Mesendoderm (in vitro differentiated cells): ENCODE measurements at regions not wholly inside any gene's neighbourhood (a gene's known extent, or its start where the extent isn't known, plus 50 kb on each side); places are given as distances from the start of the nearest gene placed in this dataset.

Experiments
- DNase-seq: peaks from one replicate; pipeline ENCODE4 v3.0.0; 2013
- H2AK5ac ChIP-seq: 2 replicates; pipeline ENCODE4 v1.6.1; 2013; ENCODE audit warnings: low read length, inconsistent platforms
- H2BK120ac ChIP-seq: 2 replicates; pipeline ENCODE4 v1.6.1; 2013; ENCODE audit warnings: low read depth, mild to moderate bottlenecking, low read length, moderate library complexity, mixed read lengths
- H2BK15ac ChIP-seq: replicated peaks from 2 replicates; pipeline ENCODE4 v1.6.1; 2013; ENCODE audit warnings: low read depth, mild to moderate bottlenecking, moderate library complexity
- H2BK5ac ChIP-seq: 2 replicates; pipeline ENCODE4 v1.6.1; 2013; ENCODE audit warnings: low read length, inconsistent platforms
- H3K18ac ChIP-seq: 2 replicates; pipeline ENCODE4 v1.6.1; 2013; ENCODE audit warnings: mild to moderate bottlenecking, low read length, mixed read lengths
- H3K23ac ChIP-seq: one replicate; pipeline ENCODE4 v1.6.1; 2013; ENCODE audit warnings: low read length
- H3K27ac ChIP-seq: 2 replicates; pipeline ENCODE4 v1.5.1; 2013; ENCODE audit warnings: low read depth, mild to moderate bottlenecking, inconsistent platforms, low read length, moderate library complexity
- H3K27me3 ChIP-seq: 2 replicates; pipeline ENCODE4 v1.6.1; 2013; ENCODE audit warnings: low read length, control low read depth, mild to moderate bottlenecking, inconsistent platforms; ENCODE audit not compliant: insufficient read depth, poor library complexity
- H3K36me3 ChIP-seq: 2 replicates; pipeline ENCODE4 v1.6.1; 2013; ENCODE audit warnings: low read length, inconsistent platforms; ENCODE audit not compliant: control insufficient read depth, insufficient read depth
- H3K4ac ChIP-seq: one replicate; pipeline ENCODE4 v1.6.1; 2013; ENCODE audit warnings: low read depth, mild to moderate bottlenecking, low read length, moderate library complexity
- H3K4me1 ChIP-seq: 2 replicates; pipeline ENCODE4 v1.6.1; 2013; ENCODE audit warnings: low read depth, low read length, inconsistent platforms; ENCODE audit not compliant: control insufficient read depth
- H3K4me2 ChIP-seq: 2 replicates; pipeline ENCODE4 v1.6.1; 2013; ENCODE audit warnings: low read length
- H3K4me3 ChIP-seq: 2 replicates; pipeline ENCODE4 v1.5.1; 2013; ENCODE audit warnings: mild to moderate bottlenecking, low read length
- H3K56ac ChIP-seq: one replicate; pipeline ENCODE4 v1.6.1; 2013; ENCODE audit warnings: low read length
- H3K79me1 ChIP-seq: 2 replicates; pipeline ENCODE4 v1.6.1; 2013; ENCODE audit warnings: low read length, inconsistent platforms
- H3K79me2 ChIP-seq: 2 replicates; pipeline ENCODE4 v1.6.1; 2013; ENCODE audit warnings: mild to moderate bottlenecking, low read length; ENCODE audit not compliant: control insufficient read depth, insufficient read depth
- H3K9ac ChIP-seq: 2 replicates; pipeline ENCODE4 v1.6.1; 2013; ENCODE audit warnings: low read length, inconsistent platforms
- H4K5ac ChIP-seq: one replicate; pipeline ENCODE4 v1.6.1; 2013; ENCODE audit warnings: low read length
- H4K8ac ChIP-seq: one replicate; pipeline ENCODE4 v1.6.1; 2013; ENCODE audit warnings: low read depth, mild to moderate bottlenecking, control low read depth, low read length, moderate library complexity
- WGBS: extraction: QIAGEN DNeasy Blood & Tissue Kit; methylation state at CpG from one replicate; pipeline ENCODE4 v1.1.7; 2013; ENCODE audit warnings: low lambda C conversion rate, missing lambda C conversion rate; ENCODE audit not compliant: insufficient coverage; ENCODE audit errors: extremely low coverage; 5-methylcytosine and 5-hydroxymethylcytosine counted together

GRCh38 chr11:127629200-127629599, 628.6 kb upstream of the KIRREL3 start:
- H4K5ac ChIP-seq, result no peak overlapping the region
- H3K4me3 ChIP-seq, result no peak overlapping the region
- H3K36me3 ChIP-seq, result no peaks in the 10 kb centered on the region
- no peaks in the 10 kb centered on the region for H3K27me3 ChIP-seq
- no peak overlapping the region for H3K27ac ChIP-seq
- peak overlapping the region; percentile 28 for H2BK120ac ChIP-seq
- H3K4me1 ChIP-seq, result no peaks in the 10 kb centered on the region
- no CpG with 5 or more reads among the region's 3 CpGs for WGBS
- no peak overlapping the region for H2BK15ac ChIP-seq
- no peak overlapping the region for H3K4me2 ChIP-seq
- no peaks in the 10 kb centered on the region for H3K79me1 ChIP-seq
- H3K4ac ChIP-seq, result no peak overlapping the region
- no peak for DNase-seq
- H2BK5ac ChIP-seq, result no peak overlapping the region
- no peaks in the 10 kb centered on the region for H3K79me2 ChIP-seq
- no peak overlapping the region for H3K18ac ChIP-seq
- no peak overlapping the region for H3K23ac ChIP-seq
- no peak overlapping the region for H2AK5ac ChIP-seq
- H3K56ac ChIP-seq, result no peak overlapping the region
- no peak overlapping the region for H4K8ac ChIP-seq
- H3K9ac ChIP-seq, result no peak overlapping the region

DNA sequence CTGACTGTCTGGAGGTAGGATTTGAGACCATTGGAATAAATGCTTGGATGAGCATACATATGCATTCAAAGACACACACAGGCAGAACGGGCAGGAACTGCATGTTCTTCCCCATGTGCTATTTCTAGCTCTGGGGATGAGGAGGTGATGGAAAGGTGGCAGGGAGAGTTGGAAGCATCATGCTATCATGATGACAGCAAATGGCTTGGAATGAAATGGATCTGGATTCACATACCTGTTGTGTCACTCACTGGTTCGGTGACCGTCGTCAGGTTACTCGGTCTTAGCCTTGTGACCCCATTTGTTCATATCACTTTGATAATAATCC, 627.9 kb upstream of the KIRREL3 start:
- H3K9ac ChIP-seq, result no peak overlapping the region
- no peak overlapping the region for H2BK15ac ChIP-seq
- DNase-seq, result no peak
- no peak overlapping the region for H4K8ac ChIP-seq
- no peak overlapping the region for H3K4me3 ChIP-seq
- H2BK120ac ChIP-seq, result no peak overlapping the region
- H3K4me1 ChIP-seq, result no peaks in the 10 kb centered on the region
- no peak overlapping the region for H4K5ac ChIP-seq
- no CpG with 5 or more reads among the region's 5 CpGs for WGBS
- H3K79me2 ChIP-seq, result no peaks in the 10 kb centered on the region
- H3K56ac ChIP-seq, result no peak overlapping the region
- no peaks in the 10 kb centered on the region for H3K79me1 ChIP-seq
- no peaks in the 10 kb centered on the region for H3K36me3 ChIP-seq
- no peak overlapping the region for H3K4ac ChIP-seq
- no peaks in the 10 kb centered on the region for H3K27me3 ChIP-seq
- no peak overlapping the region for H2BK5ac ChIP-seq
- peak overlapping the region; percentile 53 for H2AK5ac ChIP-seq
- H3K18ac ChIP-seq, result no peak overlapping the region
- no peak overlapping the region for H3K27ac ChIP-seq
- no peak overlapping the region for H3K4me2 ChIP-seq
- H3K23ac ChIP-seq, result no peak overlapping the region

GRCh38 chr11:127627629-127628457, 627.3 kb upstream of the KIRREL3 start:
- Histone ChIP-seq H3K23ac (no peak overlapping the region), H3K4me3 (no peak overlapping the region), H3K4me2 (no peak overlapping the region), H3K18ac (no peak overlapping the region), H2BK15ac (no peak overlapping the region), H3K27ac (no peak overlapping the region), H3K9ac (no peak overlapping the region), H3K79me1 (no peaks in the 10 kb centered on the region), H3K4ac (no peak overlapping the region), H4K8ac (no peak overlapping the region), H2BK5ac (no peak overlapping the region), H3K4me1 (no peaks in the 10 kb centered on the region), H3K36me3 (no peaks in the 10 kb centered on the region), H2BK120ac (no peak overlapping the region), H4K5ac (no peak overlapping the region), H2AK5ac (no peak overlapping the region), H3K27me3 (no peaks in the 10 kb centered on the region), H3K79me2 (no peaks in the 10 kb centered on the region), H3K56ac (no peak overlapping the region)
- WGBS, result no CpG with 5 or more reads among the region's 12 CpGs
- peak; percentile 18 for DNase-seq

DNA sequence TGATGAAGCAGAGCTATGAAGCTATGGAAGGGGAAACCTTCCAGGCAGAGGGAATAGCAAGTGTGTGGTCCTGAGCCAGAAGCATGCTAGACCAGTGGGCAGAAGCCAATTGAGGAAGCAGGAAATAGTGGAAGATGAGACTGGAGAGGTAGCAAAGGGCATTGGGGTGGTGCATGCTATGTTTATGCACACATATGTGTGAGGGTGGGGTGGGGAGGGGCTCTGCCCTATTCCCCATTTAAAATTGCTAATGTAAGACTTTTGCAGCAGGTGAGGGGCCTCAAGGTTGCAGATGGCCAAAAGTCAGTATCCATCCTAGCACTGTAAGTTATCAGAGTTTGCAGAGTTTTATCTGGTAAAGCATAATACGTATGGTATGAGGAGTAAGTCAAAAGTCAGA, 626.6 kb upstream of the KIRREL3 start:
- no CpG with 5 or more reads among the region's 1 CpG for WGBS
- Histone ChIP-seq H3K79me1 (no peaks in the 10 kb centered on the region), H3K4me3 (no peak overlapping the region), H3K9ac (no peak overlapping the region), H3K79me2 (no peaks in the 10 kb centered on the region), H3K56ac (no peak overlapping the region), H2BK120ac (no peak overlapping the region), H3K23ac (no peak overlapping the region), H3K4ac (no peak overlapping the region), H4K8ac (no peak overlapping the region), H3K27ac (no peak overlapping the region), H3K4me2 (no peak overlapping the region), H3K27me3 (no peaks in the 10 kb centered on the region), H4K5ac (no peak overlapping the region), H3K4me1 (no peaks in the 10 kb centered on the region), H2BK5ac (no peak overlapping the region), H3K18ac (no peak overlapping the region), H2AK5ac (no peak overlapping the region), H2BK15ac (no peak overlapping the region), H3K36me3 (no peaks in the 10 kb centered on the region)
- DNase-seq, result no peak

GRCh38 chr11:127625402-127625801, 624.8 kb upstream of the KIRREL3 start:
- Histone ChIP-seq H2BK120ac (no peak overlapping the region), H3K9ac (no peak overlapping the region), H3K4me3 (no peak overlapping the region), H2BK5ac (no peak overlapping the region), H2AK5ac (no peak overlapping the region), H3K27me3 (no peaks in the 10 kb centered on the region), H3K56ac (no peak overlapping the region), H3K79me1 (no peaks in the 10 kb centered on the region), H4K5ac (no peak overlapping the region), H2BK15ac (no peak overlapping the region), H4K8ac (no peak overlapping the region), H3K36me3 (no peaks in the 10 kb centered on the region), H3K4me2 (no peak overlapping the region), H3K18ac (no peak overlapping the region), H3K79me2 (no peaks in the 10 kb centered on the region), H3K27ac (no peak overlapping the region), H3K4me1 (no peaks in the 10 kb centered on the region), H3K23ac (no peak overlapping the region), H3K4ac (no peak overlapping the region)
- DNase-seq, result no peak
- WGBS, result no CpG with 5 or more reads among the region's 3 CpGs

DNA sequence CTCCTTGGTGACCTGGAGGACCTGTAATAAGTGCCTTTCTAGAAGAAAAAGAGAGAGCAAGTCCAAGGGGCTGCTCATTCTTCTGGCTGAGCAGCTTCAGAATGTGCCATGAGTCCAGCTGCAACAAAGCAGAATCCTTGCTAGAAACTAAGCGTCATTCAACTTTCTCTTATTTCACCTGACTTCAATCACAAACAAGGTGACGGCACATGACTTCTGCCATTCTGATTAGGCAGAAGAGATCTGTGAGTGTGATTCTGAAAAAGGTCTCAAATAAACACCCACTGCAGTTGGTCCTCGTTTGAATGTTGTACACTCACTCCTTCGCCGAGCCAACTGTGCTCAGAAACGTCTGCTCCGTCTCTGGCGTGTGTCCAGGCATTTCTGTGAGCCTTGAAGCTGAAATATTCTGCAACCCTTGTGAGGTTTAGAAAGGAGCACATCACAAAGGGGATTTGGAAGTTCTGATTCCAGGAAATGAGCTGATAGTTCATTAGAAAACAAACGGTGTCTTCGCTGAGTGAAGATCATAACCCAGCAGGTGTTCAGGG, 623.8 kb upstream of the KIRREL3 start:
- Histone ChIP-seq H4K8ac (no peak overlapping the region), H3K4me2 (no peak overlapping the region), H3K4me3 (no peak overlapping the region), H3K56ac (no peak overlapping the region), H2AK5ac (no peak overlapping the region), H4K5ac (no peak overlapping the region), H3K36me3 (no peaks in the 10 kb centered on the region), H3K9ac (no peak overlapping the region), H3K18ac (no peak overlapping the region), H3K79me1 (no peaks in the 10 kb centered on the region), H2BK15ac (no peak overlapping the region), H2BK120ac (no peak overlapping the region), H3K27me3 (no peaks in the 10 kb centered on the region), H3K4ac (no peak overlapping the region), H3K79me2 (no peaks in the 10 kb centered on the region), H2BK5ac (no peak overlapping the region), H3K4me1 (no peaks in the 10 kb centered on the region), H3K27ac (no peak overlapping the region), H3K23ac (no peak overlapping the region)
- no CpG with 5 or more reads among the region's 10 CpGs for WGBS
- no peak for DNase-seq
